Ammon's horn (tissue), 1 donor: ENCODE measurements at regions not wholly inside any gene's neighbourhood (a gene's known extent, or its start where the extent isn't known, plus 50 kb on each side); places are given as distances from the start of the nearest gene placed in this dataset.
"Not testable (repeated sequence)": the region's sequence is repeated elsewhere in the genome, so short reads cannot be mapped to it uniquely, and the experiment has no call there.

Experiments used
- DNase-seq: peaks from one replicate; pipeline ENCODE4 v3.0.0-alpha.2; 2016; ENCODE audit warnings: low spot score

DNA sequence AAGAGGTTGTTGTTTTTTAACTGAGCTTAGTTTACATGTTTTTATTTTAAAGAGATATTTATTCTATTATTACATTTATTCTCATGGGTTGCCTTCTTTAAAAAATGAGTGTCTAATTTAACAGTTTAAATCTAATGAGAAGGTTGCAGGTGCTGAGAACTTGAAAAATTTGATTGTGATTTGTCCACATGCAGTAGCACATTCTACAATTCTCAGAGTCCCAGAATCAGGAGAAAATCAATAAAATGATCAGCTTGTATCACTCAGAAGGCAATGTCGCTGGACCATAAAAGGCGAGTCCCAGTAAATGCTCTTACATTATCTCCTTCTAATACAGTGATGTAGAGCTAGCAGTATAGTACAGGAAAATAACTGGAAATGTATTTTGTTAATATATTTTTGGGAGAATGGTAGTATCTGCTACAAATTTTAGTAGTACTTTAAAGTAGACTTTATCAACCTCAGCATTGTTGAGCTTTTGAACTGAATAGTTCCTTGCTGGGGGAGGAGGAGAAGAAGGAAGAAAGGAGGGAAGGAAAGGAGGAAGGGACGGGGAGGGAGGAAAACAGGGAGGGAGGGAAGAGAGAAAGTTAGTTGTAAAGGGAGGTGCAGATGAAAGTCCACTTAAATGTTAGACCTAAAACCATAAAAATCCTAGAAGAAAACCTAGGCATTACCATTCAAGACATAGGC is 458.0 kb downstream of the DOK5 start:
- DNase-seq, result no peak

DNA sequence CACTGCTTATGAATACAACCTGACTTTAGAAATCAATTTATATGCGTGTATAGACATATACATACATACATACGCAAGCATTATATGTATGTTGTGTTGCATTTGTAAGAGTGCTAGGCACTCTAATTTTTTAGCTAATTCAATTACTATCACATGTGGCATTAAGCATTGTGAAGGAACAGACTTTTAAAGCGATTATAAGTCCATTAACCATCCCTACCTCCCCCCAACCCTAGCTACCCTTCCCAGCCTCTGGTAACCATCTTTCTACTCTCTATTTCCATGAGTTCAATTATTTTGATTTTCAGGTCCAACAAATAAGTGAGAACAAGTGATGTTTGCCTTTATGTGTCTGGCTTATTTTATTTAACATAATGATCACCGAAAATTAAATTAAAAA is 453.8 kb downstream of the DOK5 start:
- DNase-seq, result no peak

DNA sequence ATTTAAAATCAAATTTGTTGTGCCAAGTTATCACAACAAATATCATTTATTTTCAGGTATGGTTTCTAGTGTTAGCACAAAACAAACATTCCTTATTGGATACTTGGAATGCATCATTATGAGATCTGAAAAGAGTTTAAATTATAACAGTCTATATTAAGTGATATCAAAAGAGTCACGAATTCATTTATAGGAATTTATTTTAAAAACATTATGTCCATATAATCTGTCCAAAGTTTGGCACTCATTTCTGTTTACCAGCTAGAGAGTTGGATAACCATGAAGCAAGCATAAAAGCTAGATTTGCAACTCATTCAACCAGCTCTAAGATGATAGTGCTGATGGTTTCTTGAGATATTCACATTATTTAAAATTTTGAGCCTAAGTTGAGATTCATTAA is 453.2 kb downstream of the DOK5 start:
- no peak for DNase-seq

DNA sequence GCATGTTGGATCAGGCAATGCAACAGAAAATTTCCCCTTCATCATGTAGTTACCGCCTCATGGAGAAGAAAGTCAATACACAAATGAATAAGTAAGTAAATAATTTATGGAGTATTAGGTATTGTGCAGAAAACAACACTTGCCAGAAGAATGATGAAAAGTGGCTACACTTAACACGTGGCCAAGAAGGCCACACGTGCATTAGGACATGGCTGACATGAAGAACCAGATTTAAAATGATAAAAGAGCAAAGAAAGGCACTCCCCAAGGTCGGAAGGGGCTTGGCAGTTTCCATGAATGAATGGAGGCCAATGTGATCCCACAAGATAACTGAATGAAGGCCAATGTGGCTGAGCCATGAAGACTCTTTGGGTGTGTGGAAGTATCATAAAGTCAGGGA is 447.2 kb downstream of the DOK5 start:
- no peak for DNase-seq

DNA sequence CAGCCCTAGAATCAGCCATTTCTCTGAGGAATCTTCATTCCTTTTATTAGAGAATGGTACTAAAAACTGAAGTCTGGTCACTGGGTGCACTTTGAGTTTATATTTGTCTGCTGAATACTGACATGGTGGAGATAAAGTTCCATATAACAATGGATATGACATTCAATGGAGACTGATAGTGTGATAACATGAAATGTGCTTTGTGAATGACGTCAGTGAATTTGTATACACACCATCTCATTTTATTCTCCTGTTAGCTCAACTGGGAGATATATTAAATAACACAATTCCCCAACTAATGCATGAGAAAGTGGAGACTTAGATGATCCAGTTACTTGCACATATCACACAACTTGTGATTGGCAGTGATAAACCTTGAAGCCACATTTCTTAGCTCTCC is 446.7 kb downstream of the DOK5 start:
- DNase-seq, result no peak

DNA sequence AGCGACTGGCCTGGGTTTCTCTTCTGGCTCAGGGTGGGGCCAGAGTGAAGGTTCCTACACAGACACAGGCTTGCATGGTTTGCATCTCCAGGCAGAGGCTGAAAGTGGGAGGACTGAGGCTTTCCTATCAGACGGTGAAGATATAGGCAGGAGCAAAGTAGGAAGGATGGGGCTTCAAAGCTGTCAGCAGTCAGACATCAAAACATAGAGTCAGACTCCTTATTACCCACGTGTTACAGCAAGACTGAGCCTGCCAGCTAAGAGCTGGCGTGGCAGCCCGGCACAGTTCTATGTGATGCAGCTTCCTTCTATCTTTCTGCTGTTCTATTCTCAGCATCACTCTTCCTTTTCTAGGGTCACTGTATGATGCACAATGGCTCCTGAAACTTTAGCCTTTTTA is 445.1 kb downstream of the DOK5 start:
- DNase-seq, result no peak

DNA sequence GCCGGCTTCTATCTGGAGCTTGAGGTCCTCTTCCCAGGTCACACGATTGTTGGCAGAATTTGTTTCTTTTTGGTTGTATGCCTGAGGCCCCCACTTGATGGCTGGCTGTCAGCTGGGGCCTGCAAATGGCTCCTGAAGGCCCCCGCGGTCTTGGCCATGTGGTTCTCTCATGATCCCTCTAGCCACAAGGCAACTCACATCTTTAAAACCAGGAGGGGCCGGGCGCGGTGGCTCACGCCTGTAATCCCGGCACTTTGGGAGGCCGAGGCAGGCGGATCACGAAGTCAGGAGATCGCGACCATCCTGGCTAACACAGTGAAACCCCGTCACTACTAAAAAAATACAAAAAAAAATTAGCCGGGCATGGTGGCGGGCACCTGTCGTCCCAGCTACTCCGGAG is 443.6 kb downstream of the DOK5 start:
- DNase-seq, result not testable (repeated sequence)

DNA sequence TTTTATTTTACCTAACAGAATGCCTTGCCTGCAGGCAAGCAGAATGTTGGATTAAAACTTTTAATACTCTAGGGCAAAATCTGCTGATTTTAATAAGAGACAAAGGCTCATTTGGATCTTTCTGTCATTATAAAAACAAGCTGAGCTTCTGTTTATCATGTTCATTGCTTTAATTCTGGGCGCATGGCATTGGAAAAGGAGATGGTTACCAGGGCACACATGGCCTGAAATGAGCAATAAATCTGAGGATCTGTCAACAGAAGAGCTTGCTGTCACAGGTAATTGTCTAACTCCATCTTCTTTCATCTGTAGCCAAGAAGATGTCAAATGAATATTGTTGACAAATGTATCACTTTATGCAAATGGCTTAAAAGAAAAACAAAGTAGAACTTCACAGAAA is 439.6 kb downstream of the DOK5 start:
- no peak for DNase-seq

DNA sequence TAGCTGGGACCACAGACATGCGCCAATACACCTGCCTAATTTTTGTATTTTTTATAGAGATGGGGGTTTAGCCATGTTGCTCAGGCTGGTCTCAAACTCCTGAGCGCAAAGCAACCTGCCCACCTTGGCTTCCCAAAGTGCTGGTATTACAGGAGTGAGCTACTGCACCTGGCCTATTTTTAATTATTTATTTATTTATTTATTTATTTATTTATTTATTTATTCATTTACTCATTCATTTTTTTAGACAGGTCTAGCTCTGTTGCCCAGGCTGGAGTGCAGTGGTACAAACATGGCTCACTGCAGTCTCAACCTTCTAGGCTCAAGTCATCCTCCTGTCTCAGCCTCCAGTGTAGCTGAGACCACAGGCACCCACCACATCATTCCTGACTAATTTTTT is 434.3 kb downstream of the DOK5 start:
- no peak for DNase-seq

DNA sequence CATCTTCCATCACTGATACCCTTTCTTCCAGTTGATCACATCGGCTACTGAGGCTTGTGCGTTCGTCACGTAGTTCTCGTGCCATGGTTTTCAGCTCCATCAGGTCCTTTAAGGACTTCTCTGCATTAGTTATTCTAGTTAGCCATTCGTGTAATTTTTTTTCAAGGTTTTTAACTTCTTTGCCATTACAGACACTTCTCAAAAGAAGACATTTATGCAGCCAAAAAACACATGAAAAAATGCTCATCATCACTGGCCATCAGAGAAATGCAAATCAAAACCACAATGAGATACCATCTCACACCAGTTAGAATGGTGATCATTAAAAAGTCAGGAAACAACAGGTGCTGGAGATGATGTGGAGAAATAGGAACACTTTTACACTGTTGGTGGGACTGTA is 430.7 kb downstream of the DOK5 start:
- DNase-seq, result not testable (repeated sequence)

DNA sequence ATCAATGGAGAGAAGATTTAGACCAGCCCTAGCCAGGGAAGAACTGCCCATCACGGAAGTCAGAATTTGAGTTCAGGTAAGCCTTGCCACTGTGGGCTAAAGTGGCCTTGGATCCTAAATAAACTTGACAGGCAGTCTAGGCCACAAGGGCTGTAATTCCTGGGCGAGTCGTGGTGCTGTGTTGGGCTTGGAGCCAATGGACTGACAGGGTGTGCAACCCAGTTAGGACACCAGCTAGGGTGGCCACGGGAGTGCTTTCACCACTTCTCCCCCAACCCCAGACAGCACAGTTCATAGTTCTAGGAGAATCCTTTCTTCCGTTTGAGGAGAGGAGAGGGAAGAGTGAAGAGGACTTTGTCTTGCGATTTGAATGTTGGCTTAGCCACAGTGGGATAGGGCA is 422.4 kb downstream of the DOK5 start:
- no peak for DNase-seq

DNA sequence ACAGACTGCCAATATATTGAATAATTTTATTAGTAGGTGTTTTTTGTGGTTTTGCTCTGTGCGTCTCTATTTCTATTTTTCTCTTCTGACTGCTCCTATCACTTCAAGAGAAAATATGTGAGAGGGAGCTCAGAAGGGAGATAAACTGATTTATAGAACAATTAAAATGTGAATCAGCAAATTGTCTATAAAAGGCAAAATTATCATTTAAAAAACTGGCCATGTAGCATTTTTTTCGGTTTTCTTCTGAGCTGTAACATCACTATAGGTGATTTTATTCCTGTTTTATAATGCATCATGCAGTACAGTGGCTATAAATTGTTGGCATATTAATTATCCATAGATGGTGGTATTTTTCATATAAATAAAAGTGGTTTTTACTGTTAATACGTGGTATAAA is 416.5 kb downstream of the DOK5 start:
- DNase-seq, result no peak

DNA sequence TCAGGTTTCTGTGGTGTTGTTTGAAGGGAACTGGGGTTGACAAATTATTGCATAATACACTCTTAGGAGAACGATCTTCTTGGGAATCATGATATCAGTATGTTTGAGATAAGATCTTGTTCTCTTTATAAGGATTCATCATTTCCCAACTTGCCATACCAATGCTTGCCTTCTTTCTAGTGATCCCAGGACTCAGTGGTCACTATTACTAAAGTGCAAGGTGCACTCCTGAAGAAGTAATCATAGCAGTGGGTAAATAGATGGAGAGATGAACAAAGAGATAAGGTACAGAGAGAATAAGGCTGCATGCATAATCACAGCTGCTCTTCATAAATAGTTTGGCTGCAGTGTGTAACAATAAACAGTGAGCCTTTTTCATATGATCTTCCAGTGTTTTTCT is 404.0 kb downstream of the DOK5 start:
- no peak for DNase-seq

DNA sequence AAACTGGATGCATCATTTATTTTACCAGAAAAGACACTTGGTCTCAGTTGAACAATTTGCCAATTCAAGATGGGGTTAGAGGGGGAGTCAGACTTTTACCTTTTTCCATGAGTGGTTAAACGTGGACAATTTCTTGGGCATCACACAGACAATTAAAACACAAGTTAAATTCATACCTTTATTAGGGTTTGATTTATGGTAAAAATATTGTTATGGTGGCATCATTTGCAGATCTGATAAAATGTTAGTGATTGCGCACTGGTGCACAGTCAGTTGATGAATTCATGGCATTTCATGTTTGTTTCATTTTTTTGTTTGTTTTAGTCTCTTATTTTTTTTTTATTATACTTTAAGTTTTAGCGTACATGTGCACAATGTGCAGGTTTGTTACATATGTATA is 399.9 kb downstream of the DOK5 start:
- DNase-seq, result no peak

DNA sequence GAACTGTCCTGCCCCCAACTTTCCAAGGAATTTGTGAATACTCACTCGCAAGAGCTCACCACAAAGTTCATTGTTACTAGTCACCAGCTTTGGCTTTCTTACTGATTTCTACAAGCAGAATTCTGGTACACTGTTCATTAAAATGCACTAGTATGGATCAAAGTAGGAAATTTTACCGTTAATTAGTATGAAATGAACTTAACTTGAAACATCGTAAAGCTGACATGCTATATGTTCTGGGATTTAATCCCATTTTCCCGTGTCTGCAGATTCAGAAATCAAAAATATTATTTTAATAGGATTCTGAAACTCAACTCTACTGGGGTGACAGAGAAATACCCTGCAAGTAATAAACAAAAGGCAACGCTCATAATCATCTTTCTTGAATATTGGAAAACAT is 399.3 kb downstream of the DOK5 start:
- DNase-seq, result no peak

DNA sequence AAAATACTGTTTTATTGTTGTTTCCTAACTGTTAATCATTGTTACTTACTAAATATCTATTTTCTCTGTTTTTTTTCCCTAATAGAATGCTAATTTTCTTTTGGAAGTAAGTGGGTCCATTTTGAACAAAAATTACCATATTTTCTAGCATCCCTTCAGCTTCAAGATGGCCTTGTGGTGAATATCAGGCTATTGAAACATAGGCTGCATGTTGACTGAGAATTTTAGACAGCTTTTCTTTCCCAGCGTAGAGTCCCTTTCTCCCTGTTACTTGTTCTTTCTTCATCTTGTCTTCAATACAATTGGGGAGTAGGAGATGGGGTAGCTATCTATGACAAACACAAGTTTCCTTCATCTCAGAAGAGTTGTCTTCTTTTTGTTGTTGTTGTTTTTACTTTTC is 397.0 kb downstream of the DOK5 start:
- no peak for DNase-seq

DNA sequence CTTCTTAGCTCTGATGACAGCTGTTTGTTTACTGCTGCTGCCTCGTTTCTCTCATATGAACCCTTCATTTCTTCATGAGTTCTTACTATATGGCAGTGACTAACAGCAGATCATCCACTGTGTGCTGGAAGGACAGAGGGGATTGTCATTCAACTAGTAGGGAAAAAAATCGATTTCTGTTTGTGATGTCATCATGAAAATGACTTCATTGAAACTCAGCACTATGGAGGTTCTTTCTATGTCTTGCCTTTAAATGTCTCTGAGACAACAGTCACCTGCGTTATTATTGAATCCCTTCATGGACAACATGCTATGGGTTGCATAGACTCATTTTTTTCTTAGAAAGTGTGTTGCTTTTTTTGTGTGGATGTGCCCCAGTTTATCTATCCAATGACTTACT is 394.4 kb downstream of the DOK5 start:
- no peak for DNase-seq

DNA sequence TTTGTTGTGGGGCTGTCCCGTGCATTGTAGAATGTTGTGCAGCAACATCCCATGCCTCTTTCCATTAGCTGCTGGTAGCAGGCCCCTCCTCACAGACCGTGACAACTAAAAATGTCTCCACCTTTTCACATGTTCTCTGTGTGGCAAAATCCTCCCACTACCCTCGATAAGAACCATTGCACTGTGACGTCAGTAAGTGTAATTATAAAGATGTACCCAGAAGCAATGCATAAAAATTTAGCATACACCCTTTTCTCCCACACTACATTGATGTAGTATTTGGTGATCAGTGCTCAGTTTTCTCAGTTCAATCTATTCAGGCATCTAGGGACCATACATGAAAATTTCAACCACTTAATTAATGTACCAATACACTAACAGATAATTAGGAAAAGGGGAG is 389.9 kb downstream of the DOK5 start:
- no peak for DNase-seq

DNA sequence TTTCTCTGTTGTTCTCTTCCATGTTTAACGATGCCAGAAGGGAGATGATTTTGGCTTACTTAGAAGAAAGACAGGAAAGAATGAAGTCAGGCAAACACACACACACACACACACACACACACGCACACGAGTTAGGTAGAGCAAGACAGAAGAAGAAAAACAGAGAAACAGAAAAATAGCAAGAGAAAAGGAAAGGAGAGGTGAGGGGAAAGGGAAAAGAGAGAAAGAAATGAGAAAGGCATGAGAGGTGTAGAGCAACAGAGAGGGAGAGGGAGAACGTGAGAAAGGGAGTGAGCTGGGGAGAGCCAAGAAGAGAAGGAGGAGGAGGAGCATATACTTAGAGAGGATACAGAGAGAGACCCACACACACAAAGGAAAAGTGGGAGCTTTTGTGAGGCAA is 385.3 kb downstream of the DOK5 start:
- DNase-seq, result no peak

DNA sequence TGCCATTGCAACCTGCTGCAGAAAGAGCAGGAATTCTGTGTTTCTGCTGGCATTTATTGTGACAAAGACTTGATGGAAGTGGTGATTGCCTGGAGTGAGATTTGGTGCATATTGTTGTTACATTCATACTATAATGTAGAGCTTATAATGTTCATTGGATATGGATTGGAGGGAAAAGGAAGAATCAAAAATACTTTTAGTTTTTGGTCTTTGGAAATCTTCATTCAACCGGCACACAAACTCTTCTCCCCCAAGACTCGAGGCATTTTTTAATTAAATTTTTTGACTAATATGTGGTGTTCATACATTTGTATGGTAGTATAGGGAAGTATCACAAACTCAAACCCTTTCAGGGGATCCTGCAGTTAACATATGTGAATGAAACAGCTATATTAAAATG is 380.8 kb downstream of the DOK5 start:
- DNase-seq, result no peak

DNA sequence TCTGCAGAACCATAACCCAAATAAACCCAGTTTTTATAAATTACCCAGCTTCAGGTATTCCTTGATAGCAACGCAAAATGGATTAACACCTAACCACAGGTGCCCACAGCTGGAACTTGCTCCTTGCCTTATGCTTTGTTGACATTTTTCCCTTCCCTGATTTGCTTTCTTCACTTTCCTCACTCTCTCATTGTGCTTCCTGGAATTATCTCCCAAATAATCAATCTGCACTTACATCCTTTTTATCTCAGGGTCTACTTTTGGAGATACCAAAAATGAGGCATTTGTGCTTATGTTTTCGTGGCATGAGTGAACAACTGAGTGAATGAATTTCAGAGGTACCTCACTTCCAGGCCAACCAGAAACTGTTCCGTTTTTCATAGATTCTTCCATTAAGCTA is 374.3 kb downstream of the DOK5 start:
- DNase-seq, result no peak

DNA sequence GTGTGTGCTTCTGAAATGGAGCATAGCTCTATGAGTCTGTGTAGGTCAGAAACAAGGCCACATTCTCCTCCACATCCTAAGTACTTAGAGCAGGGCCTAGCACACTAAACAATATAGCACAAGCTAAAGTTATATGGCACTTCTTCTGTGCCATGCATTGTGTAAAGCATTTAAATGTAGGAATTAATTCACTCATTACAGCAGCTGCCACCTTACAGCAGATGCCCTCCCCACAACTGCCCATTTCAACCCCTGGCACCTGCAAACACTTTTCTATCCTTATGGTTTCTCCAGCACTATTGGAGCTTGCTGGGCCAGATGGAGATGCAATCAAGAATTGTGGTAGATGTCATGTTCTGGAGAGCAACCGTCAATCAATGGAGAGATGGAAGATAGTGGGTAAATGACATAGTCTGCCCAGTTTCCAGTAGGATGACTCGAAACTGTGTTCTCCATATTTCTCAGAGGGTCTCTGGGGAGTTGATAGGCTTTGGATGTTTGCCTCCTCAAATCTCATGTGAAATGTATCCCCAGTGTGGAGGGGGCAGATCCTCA is 373.7 kb downstream of the DOK5 start:
- DNase-seq, result no peak

DNA sequence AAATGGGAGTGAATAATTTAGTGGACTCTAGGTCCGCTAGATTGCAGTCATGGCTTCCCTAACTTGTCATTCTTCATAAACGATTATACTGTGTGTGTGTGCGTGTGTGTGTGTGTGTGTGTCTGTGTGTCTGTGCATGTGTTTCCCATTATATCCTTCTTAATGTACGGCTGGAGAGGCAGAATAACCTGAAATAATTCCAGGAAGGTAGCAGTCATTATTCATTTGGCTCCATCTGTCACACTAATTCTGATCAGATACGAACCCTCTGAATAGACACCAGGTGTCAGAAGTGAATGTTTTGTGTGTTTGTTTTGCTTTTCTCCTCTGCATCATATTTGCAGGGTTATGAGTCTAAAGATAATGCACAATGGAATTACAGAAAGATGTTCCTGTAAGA is 372.9 kb downstream of the DOK5 start:
- no peak for DNase-seq

DNA sequence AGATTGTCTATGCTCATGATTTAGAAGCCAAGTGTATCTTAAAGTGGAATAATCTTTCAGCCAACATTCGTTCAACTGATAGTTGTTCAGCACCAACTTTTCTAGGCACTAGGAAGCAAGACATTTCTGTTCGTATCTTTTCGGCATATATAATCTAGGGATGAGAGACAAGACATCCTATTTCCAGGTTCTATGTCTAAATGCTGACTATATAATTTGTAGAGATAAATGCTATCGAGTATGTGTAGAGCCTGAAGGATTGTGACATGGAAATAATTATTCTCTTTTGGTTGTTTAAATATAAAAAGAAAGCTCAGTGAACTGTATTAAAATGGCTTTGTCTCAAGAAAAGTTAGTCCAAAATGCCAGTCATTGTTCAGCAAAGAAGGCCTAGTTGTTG is 371.6 kb downstream of the DOK5 start:
- no peak for DNase-seq

DNA sequence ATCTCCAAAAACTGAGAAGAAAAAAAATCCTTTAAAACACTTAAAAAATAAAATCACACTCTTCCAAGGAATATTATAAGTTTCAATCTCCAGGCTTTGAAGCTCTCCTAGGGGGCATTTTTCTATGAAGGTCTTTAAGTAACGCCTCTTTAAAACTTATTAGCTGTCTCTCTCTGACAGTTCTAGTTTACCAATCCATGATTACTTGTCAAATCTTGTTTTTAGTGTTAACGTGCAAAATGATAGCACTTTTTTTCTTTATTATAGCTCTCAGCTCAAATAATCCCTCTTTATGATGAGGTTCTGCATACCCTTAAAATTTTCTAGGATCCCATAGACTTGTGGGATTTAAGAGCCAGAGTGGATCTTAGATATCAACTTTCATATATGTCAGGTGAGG is 369.0 kb downstream of the DOK5 start:
- no peak for DNase-seq
